ENCODE measurements at regions not wholly inside any gene's neighbourhood (a gene's known extent, or its start where the extent isn't known, plus 50 kb on each side); places are given as distances from the start of the nearest gene placed in this dataset.
"Not testable (repeated sequence)": the region's sequence is repeated elsewhere in the genome, so short reads cannot be mapped to it uniquely, and the experiment has no call there.

DNA sequence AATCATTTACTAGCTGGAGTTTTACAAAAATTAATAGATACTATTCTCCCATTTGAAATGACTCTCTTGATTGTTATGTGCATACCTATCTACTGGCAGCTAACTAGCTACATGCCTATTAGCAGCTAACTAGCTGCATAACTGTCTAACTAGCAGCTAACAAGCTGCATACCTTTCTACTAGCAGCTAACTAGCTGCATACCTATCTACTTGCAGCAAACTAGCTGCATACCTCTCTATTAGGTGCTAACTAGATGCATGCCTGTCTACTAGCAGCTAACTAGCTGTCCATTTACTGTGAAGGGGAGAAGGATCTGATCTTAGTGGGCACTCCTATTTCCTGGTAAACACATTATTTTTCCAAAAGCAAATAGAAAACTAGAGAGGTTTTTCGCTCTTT lies 439.4 kb upstream of the PFKP start:
- no peak for DNase-seq (ENCODE audit: low read depth)

- no peak for DNase-seq (ENCODE audit: low read depth)
Measured at GRCh38 chr10:2625094-2625493, 442.3 kb upstream of the PFKP start.

GRCh38 chr10:2623675-2624274 lies 443.6 kb upstream of the PFKP start:
- no peak for DNase-seq (ENCODE audit: low read depth)

DNA sequence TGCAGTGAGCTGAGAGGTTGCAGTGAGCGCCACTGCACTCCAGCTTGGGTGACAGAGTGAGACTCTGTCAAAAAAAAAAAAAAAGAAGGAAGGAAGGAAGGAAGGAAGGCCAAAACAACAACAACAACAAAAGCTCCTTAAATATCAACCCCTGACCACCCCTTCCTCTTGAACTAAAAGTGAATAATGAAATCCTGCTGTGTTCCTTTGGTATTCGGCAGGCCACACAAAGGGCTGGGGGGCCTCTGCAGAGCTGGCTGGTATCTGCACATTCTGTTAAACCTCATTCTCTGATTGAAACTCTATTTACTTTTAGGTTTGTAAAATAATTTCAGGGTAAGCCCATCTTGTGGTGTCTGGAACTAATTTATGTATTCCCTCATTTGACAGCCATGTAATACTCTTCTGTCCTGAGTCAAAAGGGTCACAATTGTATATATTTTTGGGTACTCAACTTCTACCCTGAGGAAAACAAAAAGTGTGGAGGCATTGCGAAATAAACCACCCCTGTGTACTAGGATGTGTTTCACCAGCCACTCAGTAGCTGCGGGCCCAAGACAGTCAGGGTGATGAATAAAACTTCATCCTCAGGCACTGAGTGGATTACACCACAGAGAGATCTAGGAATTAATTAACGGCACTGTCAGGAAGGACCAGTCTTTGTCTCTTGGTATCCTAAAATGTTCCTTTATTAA lies 446.4 kb upstream of the PFKP start:
- no peak for DNase-seq (ENCODE audit: low read depth)

GRCh38 chr10:2619916-2620315 lies 447.4 kb upstream of the PFKP start:
- DNase-seq (ENCODE audit: low read depth): no peak

DNA sequence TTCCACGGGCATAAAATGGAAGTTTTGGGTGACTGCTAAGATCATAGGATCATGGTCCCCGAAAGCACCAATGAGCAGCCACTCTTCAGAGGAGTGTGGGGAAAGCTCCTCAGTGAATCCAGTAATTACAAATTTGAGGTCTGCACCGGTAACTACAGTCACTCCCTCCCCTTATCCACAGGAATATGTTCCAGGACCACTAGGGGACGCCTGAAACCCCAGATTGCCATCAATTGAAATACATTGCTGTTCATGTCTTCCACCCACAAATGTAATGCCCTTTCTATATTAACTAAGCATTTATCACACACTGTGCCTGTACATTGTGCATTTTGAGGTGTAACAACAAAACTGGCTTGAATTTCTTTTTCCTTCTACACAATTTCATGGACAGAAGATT lies 447.9 kb upstream of the PFKP start:
- no peak for DNase-seq (ENCODE audit: low read depth)

DNA sequence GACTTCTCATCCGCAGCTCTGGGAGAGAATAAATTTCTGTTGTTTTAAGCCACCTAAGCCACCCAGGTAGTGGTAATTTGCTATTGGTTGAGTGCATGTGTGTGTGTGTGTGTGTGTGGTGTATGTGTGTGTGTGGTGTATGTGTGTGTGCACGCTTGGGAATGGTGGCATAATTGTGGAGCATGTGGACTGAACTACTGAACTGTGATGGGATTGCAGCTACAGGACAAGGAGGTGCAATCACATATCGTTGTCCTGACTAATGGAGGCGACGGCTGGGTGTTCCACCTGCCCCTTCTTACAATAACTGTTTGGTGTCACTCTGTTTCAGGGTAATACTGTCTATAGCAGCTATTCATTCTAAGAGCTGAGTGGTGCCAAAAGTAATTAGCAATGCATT lies 448.7 kb upstream of the PFKP start:
- DNase-seq (ENCODE audit: low read depth): no peak

DNA sequence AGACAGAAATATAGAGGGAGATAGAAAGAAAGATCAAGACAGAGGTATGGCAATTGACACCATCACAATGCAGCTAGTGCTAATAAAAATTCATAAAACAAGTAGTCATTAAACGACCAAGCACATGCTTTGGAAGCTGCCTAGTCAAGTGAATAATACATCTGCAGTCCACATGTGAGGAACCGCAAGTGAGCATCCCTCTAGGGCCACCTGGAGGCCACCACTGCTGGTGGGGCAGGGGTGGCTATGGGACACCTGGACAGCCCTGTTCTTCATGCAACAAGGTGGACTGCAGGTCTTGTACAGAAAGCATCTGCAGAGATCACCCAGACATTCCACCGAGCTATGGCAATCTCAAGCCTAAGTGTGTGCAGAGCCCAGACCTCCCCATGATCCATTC lies 451.1 kb upstream of the PFKP start:
- no peak for DNase-seq (ENCODE audit: low read depth)

GRCh38 chr10:2611603-2612002 lies 455.7 kb upstream of the PFKP start:
- DNase-seq (ENCODE audit: low read depth): no peak

DNA sequence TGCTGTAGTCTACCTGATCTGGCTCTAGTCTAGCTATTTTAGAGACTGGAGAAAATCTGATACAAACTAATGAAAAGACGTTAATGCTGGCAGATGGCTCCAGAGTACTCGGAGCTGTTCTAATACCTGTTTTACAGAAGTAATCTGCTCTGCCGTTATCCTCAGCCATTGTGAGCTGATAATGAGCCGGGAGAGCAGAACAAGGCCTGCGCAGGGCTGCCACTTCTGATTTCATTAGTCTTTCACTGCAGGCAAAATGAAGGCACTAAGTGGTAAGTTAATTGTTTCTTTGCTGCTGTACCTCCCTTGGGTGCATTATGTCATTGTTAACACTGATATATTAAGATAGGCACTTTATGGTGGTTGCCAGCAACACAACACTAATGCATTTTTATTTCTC lies 456.4 kb upstream of the PFKP start:
- no peak for DNase-seq (ENCODE audit: low read depth)

GRCh38 chr10:2604891-2605290 lies 462.5 kb upstream of the PFKP start:
- DNase-seq (ENCODE audit: low read depth): no peak

- DNase-seq (ENCODE audit: low read depth): no peak
Measured at GRCh38 chr10:2599571-2599970, 467.8 kb upstream of the PFKP start.

DNA sequence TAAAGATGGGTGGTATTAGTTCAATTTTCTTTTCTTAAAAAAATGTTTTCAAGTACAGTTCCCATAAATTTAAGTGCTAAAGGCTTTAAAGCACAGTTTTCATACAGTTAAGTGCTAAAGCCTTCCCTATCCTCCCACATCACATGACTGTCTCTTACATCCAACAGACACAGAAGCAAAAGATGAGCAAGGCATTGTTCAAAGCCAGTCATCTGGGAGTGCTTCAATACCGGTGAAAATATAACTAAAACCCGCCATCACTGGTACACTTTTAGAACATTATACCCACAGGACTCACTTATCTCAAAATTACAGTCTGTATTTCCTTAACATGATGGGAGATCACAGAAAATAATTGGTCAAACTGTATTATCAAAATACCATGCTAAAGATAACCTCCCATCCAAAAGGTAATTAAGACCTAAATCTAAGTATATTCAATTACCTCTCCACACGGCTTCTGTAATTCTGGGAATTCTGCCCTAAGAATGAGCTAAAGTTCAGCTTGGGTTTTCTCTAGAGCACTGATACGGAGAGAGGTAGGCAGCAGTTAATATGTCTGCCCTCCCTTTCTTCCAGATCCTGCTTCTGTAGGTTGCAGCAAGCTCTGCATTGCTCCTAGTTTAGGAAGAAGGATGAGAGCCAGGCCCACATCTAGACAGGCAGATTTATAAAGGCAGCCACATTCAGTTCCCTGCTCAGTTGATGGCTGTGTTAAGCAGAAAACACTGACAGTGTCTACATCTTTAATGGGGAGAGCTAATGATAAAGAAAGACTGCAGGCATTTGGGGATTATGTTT lies 474.8 kb upstream of the PFKP start:
- DNase-seq (ENCODE audit: low read depth): no peak

DNA sequence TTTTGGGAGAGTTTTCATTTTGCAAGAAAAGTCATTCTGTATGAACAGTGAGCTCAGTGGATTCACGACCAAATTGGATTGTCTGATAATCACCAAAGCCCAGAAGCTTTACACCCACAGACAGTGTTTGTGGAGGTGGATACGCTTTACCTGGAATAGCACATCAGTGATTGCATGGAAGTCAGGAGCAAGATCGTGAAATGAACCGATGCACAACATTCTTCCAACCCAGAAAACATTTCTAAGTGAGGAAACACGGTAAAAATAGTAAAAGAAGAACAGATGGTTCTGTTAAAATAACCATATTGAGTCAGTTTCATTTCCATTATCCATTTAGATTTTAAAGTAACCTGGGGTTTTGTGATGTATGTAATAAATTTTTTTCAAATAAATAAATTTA lies 478.2 kb upstream of the PFKP start:
- no peak for DNase-seq (ENCODE audit: low read depth)

DNA sequence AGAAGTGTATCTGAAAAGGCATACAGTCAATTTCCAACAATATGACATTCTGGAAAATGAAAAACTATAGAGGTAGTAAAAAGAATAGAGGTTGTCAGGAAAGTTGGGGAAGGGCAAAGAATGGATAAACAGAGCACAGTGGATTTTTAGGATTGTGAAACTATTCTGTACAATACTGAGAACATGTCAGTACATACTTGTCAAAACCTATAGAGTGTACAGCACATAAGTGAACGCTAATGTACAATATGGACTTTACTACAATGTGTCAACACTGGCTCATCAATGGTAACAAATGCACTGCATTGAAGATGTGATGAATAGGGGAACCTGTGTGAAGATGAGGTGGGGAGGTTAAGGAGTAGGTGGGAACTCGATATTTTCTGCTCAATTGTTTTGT lies 483.0 kb upstream of the PFKP start:
- DNase-seq (ENCODE audit: low read depth): no peak

- DNase-seq (ENCODE audit: low read depth): no peak
Measured at GRCh38 chr10:2576892-2577291, 490.5 kb upstream of the PFKP start.

DNA sequence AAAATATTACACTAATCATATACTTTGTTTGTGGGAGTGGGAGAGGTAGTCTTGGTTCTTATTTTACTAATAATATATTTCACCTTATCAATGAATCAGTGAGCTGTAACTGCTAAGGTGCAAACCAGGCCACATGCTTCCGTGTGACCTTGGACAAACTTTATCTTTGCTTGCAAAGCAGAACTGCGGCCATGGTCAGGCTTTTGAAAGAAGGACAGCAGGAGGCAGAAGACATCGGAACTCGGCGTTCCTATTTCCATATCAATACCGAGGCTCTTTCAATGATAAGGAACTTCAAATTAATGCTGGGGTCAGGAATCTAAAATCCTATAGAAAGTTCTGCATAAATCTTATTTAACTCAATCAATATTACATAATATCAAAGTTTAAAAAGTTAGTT lies 491.9 kb upstream of the PFKP start:
- DNase-seq (ENCODE audit: low read depth): no peak

DNA sequence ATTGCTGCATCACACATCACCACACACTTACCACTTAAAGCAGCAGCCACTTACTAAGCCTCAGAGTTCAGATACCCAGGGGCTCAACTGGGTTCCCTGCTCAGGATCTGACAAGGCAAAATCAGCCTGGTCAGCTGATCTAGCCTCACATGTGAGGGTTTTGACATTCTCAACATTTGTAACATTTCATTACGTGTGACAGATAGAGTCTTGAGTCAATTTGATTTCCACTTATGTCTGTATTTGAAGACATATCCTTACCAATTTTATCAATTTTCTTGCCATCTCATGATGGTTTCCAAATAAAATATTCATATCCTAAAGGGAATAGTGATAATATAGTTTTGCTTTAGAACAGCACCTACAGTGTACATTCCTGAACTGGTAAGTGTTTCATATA lies 494.7 kb upstream of the PFKP start:
- DNase-seq (ENCODE audit: low read depth): no peak

DNA sequence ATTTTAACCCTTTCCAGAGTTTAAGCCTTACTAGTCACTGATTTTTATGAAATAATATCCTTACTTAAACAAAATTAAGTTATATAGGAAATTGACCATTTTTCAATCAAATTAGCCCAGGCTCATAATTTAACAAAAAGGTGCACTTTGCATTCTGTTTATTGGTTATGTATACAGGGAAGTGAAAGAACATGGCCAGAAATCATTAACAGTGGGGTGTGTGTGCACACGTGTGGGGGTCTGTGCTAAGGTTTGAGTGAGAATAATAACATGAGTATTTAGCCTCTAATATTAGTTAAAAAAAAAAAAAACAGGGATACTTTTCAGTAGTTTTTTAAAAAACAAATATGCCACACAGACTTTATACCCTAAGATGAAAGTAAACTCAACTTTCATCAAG lies 510.5 kb upstream of the PFKP start:
- no peak for DNase-seq (ENCODE audit: low read depth)

DNA sequence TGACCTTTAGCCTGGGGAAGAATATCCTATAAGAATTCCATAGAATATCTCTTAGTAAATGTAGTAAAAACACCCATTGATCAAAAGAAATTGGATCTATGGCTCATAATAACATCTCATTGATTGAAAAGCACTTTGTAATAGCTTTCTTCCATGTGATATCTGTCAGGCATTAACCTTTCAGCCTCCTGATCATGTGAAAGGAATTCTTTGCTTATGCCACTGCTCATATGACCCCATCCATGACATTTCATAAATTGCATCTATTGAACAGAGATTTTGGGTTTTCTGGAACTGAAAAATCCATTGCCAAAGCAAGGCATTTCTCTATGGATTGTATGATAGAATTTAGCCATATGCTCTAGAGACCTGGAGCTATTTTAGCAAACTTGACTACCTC lies 519.3 kb upstream of the PFKP start:
- DNase-seq (ENCODE audit: low read depth): no peak

DNA sequence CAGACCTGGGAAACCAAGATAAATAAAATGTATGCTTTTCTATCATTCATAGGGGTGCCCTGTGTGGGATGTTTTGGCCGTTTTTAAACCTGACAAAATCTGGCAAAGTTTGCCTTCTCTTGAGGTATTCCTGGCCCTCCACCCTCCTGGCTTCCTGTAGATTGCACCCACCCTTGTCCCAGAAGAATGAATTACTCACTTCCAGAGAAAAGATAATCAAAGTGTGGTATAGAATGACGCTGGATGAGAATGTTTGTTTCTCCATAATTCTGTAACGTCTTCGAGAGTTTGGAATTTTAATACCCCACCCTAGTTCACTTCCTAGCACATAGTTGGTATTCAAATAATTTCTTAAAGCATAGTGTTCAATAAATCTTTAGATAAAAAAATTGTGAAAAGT lies 519.7 kb upstream of the PFKP start:
- no peak for DNase-seq (ENCODE audit: low read depth)

- not testable (repeated sequence) for DNase-seq (ENCODE audit: low read depth)
Measured at GRCh38 chr10:2546894-2547293, 520.5 kb upstream of the PFKP start.

- DNase-seq (ENCODE audit: low read depth): no peak
Measured at GRCh38 chr10:2543974-2544373, 523.4 kb upstream of the PFKP start.

Measured in EH (cell line).